ENCODE measurements at regions not wholly inside any gene's neighbourhood (a gene's known extent, or its start where the extent isn't known, plus 50 kb on each side); places are given as distances from the start of the nearest gene placed in this dataset.

GRCh38 chr1:208413006-208413405 is 168.8 kb upstream of the PLXNA2 start:
- TF ChIP-seq CTCF (IDR thresholded peaks at IDR 0.05) = no peak
- TF ChIP-seq POLR2A (IDR thresholded peaks at IDR 0.05) = no peak

Measured in sigmoid colon (tissue), 3 donors.